Fibroblast of mammary gland (primary cell): ENCODE measurements at regions not wholly inside any gene's neighbourhood (a gene's known extent, or its start where the extent isn't known, plus 50 kb on each side); places are given as distances from the start of the nearest gene placed in this dataset.
"Not testable (repeated sequence)": the region's sequence is repeated elsewhere in the genome, so short reads cannot be mapped to it uniquely, and the experiment has no call there.

Experiments
- DNase-seq: peaks from one replicate; pipeline ENCODE4 v3.0.0-alpha.2; 2010; ENCODE audit warnings: low read depth
- H3K4me3 ChIP-seq: 2 replicates; pipeline ENCODE4 v1.5.1; 2011; ENCODE audit warnings: low read depth, mild to moderate bottlenecking, low read length, moderate library complexity; ENCODE audit not compliant: control insufficient read depth
- TF ChIP-seq, protein P1 (sequence below): conservative IDR thresholded peaks from 2 replicates; pipeline ENCODE4 v1.5.1; 2011; ENCODE audit warnings: low read depth, low read length, inconsistent platforms; ENCODE audit not compliant: control insufficient read depth, insufficient read depth

DNA sequence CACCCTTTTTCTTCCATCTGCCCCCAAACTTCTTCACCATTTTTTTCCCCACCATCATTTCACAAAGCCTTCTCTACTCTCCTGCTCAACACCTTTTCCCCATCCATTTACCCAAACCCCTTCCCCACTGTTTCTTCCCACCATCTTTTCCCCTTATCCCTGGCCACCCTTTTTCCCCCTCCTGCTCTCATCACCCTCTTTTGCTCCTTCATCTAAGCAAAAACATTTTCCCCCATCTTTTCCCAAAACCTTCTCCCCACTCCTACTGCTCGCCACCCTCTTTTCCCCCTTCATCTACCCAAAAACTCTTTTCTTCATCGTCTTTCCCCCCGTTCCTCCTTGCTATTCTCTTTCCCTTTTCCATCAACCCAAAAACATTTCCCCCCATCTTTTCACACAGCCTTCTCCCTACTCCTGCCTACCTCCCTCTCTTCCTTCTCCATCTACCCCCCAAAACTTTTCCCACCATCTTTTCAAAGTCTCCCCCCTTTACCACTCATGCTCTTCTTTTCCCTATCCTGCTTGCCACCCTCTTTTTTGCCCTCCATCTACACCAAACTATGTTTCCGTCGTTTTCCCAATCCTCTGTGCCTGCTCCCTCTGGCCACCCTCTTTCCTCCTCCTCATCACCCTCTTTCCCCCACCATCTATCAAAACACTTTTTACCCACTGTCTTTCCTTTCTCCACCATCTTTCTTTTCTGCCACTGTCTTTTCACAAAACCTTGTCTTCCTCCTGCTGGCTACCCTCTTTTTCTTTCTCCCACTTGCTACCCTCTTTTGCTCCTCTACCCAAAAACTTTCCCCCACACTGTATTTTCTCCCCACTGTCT lies 205.8 kb upstream of the WSB1 start:
- DNase-seq, result no peak
- TF ChIP-seq, protein P1, sequence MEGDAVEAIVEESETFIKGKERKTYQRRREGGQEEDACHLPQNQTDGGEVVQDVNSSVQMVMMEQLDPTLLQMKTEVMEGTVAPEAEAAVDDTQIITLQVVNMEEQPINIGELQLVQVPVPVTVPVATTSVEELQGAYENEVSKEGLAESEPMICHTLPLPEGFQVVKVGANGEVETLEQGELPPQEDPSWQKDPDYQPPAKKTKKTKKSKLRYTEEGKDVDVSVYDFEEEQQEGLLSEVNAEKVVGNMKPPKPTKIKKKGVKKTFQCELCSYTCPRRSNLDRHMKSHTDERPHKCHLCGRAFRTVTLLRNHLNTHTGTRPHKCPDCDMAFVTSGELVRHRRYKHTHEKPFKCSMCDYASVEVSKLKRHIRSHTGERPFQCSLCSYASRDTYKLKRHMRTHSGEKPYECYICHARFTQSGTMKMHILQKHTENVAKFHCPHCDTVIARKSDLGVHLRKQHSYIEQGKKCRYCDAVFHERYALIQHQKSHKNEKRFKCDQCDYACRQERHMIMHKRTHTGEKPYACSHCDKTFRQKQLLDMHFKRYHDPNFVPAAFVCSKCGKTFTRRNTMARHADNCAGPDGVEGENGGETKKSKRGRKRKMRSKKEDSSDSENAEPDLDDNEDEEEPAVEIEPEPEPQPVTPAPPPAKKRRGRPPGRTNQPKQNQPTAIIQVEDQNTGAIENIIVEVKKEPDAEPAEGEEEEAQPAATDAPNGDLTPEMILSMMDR, result no peak
- no peak overlapping the region for H3K4me3 ChIP-seq

DNA sequence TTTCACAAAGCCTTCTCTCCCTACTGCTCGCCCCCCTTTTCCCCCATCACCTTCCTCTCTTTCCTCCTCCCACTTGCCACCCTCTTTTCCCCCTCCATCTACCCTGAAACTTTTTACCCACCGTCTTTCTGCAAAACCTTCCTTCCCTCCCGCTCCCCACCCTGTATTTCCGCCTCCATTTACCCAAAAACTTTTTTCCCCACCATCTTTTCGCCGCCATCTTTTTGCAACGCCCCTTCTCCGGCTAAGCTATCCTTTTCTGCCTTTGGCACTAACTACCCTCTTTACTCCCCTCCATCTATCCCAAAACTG lies 205.2 kb upstream of the WSB1 start:
- TF ChIP-seq, protein P1, result no peak
- no peak for DNase-seq
- H3K4me3 ChIP-seq, result no peak overlapping the region

DNA sequence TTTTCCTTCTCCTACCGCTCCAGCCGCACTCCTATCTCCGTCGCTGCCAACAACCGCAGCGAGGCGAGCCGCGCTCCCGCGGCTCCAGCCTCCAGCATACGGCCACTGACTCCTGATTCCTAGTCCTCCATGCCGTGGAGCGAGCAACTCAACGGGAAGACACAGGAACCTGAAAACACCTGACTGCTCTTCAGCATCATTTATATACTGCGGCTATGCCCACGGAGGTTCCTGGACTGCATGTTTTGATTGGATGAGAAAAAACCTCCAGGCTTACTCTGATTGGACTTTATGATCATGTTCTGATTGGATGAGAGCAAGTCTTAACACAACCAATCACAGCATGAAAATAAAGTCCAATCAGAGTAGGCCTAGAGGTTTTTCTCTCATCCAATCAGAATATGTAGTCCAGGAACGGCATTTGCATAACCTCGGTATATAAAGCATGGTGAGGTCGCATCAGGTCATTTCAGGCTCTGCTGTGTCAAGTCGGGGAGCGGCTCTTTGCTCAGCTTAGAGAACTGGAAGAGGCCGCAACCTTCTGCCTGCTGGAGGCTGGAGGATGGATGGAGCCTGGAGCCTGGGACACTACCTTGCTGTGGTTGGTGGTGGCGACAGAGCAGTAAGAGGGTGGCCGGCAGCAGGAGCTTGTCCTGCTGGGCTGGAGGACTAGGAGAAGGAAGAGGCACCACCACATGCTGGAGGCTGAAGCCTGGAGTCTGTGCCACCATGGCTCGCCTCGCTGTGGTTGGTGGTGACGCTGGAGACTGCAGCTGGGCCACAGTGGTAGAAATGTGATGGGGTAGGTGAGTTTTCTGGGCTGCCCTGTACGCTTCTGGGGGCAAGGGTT lies 204.6 kb upstream of the WSB1 start:
- not testable (repeated sequence) for DNase-seq, H3K4me3 ChIP-seq

DNA sequence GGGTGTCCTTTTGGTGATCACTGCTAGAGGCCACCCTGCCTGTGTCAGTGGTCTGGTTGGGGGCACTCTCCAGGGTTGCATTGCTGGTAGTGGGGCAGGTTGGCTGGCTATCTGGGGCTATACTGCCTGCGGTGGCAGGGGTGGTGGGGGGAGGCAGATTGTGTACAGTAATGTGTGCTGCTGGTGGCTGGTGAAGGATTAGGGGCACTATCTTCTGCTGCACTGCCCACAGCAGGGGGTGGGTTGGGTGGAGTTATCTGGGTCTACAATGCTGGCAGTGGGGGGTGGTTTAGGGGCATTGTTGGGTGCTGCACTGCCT lies 204.0 kb upstream of the WSB1 start:
- no peak for DNase-seq
- TF ChIP-seq, protein P1, result no peak
- H3K4me3 ChIP-seq, result no peak overlapping the region

DNA sequence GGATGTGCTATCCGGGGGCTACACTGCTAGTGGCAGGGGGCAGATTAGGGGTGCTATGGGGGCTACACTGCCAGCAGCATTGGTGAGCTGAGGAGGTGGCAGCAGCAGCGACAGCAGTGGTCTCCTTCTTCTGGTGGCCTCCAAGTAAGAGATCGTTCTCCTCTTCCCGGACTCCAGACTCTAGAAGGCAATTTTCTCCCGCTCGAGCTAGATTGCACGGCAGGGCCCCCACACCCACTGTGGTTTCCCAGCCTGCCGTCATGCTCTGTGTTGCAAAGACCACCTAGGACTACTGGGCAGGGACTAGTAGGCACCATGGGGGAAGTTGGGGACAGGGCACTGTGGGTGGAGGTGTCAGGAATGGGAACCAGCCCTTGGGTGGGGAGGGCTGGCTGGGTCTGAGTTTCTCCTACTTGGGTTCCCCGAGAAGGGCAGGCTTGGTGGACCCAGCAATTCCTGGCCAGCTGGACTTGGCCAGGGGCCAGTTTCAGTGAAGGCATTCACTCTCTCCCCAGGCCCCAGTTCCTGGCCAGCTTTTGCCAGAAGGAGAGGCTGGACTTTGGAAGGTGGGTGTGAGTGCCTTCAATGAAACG lies 203.4 kb upstream of the WSB1 start:
- DNase-seq, H3K4me3 ChIP-seq: not testable (repeated sequence)

DNA sequence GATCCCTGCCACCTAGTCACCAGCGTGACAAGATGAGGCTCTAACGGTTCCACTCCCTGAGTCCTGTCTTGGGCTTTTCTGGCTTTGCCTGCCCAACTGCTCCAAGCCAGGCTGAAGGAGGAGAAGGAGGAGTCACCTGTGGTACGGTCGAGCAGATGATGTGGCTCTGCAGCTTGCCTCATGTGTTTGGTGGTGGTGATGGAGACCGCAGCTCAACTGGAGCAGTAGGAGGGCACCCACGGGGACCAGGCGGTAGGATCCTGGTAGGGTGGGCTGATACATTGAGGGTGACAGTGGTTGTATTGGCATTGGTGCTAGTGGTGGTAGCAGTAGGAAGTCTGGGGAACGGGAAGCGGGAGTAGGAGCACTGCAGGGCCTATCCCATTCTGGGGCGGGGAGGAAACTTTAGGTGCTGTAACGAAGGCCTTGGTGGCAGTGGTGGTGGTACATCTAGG lies 202.8 kb upstream of the WSB1 start:
- DNase-seq, result no peak
- TF ChIP-seq, protein P1, result no peak
- no peak overlapping the region for H3K4me3 ChIP-seq

DNA sequence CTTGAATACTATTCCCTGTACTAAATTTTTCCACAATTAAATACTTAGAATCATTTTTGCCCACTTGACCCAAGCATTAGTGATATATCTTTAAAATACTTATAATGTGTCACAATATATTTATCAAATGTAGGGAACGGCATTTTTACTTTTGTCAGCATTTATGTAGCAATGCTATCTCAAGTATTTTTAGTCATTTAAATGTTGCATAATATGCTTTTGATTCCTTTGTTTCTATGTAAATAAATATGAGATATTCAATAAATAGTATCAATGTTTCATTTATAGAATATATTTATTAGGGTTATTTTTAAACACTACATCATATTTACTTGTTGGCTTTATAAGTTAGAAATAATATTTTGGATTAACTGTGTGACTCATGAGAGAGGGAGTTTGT lies 199.7 kb upstream of the WSB1 start:
- DNase-seq, H3K4me3 ChIP-seq: not testable (repeated sequence)

DNA sequence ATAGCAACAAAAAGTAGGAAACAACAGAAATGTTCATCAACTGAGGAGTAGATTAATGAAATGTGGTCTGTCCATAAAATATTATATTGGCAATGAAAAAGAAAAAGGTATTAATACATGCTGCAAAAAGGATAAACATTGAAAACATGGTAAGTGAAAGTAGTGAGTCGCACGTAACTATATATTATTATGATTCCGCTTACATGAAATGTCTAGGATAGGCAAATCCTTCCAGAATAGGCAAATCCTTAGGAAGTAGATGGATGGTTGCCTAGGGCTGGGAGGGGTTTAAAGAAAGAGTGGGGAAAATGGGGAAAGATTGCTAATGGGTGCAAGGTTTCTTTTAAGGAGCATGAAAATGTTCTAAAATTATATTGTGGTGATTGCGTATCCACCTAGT lies 198.1 kb upstream of the WSB1 start:
- H3K4me3 ChIP-seq, DNase-seq: not testable (repeated sequence)

DNA sequence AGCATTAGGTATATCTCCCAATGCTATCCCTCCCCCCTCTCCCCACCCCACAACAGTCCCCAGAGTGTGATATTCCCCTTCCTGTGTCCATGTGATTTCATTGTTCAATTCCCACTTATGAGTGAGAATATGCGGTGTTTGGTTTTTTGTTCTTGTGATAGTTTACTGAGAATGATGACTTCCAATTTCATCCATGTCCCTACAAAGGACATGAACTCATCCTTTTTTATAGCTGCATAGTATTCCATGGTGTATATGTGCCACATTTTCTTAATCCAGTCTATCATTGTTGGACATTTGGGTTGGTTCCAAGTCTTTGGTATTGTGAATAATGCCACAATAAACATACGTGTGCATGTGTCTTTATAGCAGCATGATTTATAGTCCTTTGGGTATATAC lies 194.6 kb upstream of the WSB1 start:
- not testable (repeated sequence) for H3K4me3 ChIP-seq

DNA sequence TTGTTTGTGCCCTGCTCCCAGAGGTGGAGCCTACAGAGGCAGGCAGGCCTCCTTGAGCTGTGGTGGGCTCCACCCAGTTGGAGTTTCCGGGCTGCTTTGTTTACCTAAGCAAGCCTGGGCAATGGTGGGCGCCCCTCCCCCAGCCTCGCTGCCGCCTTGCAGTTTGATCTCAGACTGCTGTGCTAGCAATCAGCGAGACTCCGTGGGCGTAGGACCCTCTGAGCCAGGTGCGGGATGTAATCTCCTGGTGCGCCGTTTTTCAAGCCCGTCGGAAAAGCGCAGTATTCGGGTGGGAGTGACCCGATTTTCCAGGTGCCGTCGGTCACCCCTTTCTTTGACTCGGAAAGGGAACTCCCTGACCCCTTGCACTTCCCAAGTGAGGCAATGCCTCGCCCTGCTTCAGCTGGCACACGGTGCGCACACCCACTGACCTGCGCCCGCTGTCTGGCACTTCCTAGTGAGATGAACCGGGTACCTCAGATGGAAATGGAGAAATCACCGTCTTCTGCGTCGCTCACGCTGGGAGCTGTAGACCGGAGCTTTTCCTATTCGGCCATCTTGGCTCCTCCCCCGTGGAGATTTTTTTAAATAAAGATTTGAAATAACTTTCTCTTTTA lies 189.2 kb upstream of the WSB1 start:
- H3K4me3 ChIP-seq, DNase-seq: not testable (repeated sequence)

More for the DNA sequence above, 194.6 kb upstream of the WSB1 start:
- DNase-seq, result not testable (repeated sequence)
